Endothelial cell of umbilical vein (primary cell): ENCODE measurements at regions not wholly inside any gene's neighbourhood (a gene's known extent, or its start where the extent isn't known, plus 50 kb on each side); places are given as distances from the start of the nearest gene placed in this dataset.

ENCODE experiments used
- BruUV-seq: library from RNA; stranded (reverse); fragments of 400-500 nt; replicated peaks from 2 replicates; lab custom pipeline; 2021; lab: Mats Ljungman, UMichigan
- CTCF ChIA-PET: fragments of 300-600, 350-600 bp; sonication (Branson Sonifier 250); formaldehyde crosslinking; loops from one replicate; lab custom pipeline; 2021; ENCODE audit warnings: antibody characterized with exemption, inconsistent platforms; lab: Charles Lee
- POLR2A ChIA-PET: fragments of 300-600, 350-600 bp; sonication (Branson Sonifier 250); formaldehyde crosslinking; loops from one replicate; lab custom pipeline; 2021; ENCODE audit warnings: antibody characterized with exemption, inconsistent platforms; lab: Charles Lee
- DNase-seq: peaks from one replicate; pipeline ENCODE4 v3.0.0-alpha.2; 2011; ENCODE audit warnings: low read depth, low spot score
- FAIRE-seq: peaks from 2 replicates; lab custom pipeline; 2011; peaks lifted over from hg19 to GRCh38; lab: Jason Lieb, UNC
- H2AFZ ChIP-seq: 2 replicates; pipeline ENCODE4 v1.6.0; 2012; ENCODE audit warnings: low read depth, low read length, control low read depth, inconsistent platforms
- H3K27ac ChIP-seq: 2 replicates; pipeline ENCODE4 v1.5.1; 2011; ENCODE audit warnings: low read depth, mild to moderate bottlenecking, control low read depth, low read length, moderate library complexity; ENCODE audit not compliant: insufficient read depth
- H3K27me3 ChIP-seq, 2 experiments: 2 replicates each; pipeline versions ENCODE4 v1.6.0 to v1.6.1; 2011; ENCODE audit warnings: low read length in 2 of 2, mixed read lengths in 1 of 2; ENCODE audit not compliant: control insufficient read depth in 2 of 2, insufficient read depth in 2 of 2
- H3K36me3 ChIP-seq, 2 experiments: 2 replicates in 1 of 2; 3 replicates in 1 of 2; pipeline ENCODE4 v1.5.1; 2011; ENCODE audit warnings: low read length in 2 of 2, mild to moderate bottlenecking in 1 of 2, moderate library complexity in 1 of 2; ENCODE audit not compliant: control insufficient read depth in 2 of 2, insufficient read depth in 2 of 2; ENCODE audit errors: extremely low read depth in 1 of 2
- H3K4me1 ChIP-seq: 3 replicates; pipeline ENCODE4 v1.5.1; 2011; ENCODE audit warnings: mild to moderate bottlenecking, low read length; ENCODE audit not compliant: control insufficient read depth, insufficient read depth; ENCODE audit errors: extremely low read depth
- H3K4me2 ChIP-seq: 2 replicates; pipeline ENCODE4 v1.6.1; 2011; ENCODE audit warnings: low read length, control low read depth, mixed read lengths; ENCODE audit not compliant: insufficient read depth
- H3K4me3 ChIP-seq, 3 experiments: fragments of 200-600 bp in 1 of 3; sonication (generic), shearing (Covaris generic) in 1 of 3; replicated peaks in 1 of 3; 2 replicates each; pipeline ENCODE4 v1.5.1; 2011 to 2016; ENCODE audit warnings: control low read depth in 3 of 3, low read length in 3 of 3, mild to moderate bottlenecking in 2 of 3, inconsistent platforms in 1 of 3, low read depth in 1 of 3, moderate library complexity in 1 of 3; ENCODE audit not compliant: insufficient read depth in 1 of 3
- H3K79me2 ChIP-seq: 2 replicates; pipeline ENCODE4 v1.6.0; 2012; ENCODE audit warnings: low read length, inconsistent platforms; ENCODE audit not compliant: control insufficient read depth, insufficient read depth
- H3K9ac ChIP-seq: replicated peaks from 2 replicates; pipeline ENCODE3; 2011; ENCODE audit warnings: low read length, control low read depth; ENCODE audit not compliant: insufficient read depth; ENCODE audit errors: extremely low read depth
- H3K9me1 ChIP-seq: replicated peaks from 3 replicates; pipeline ENCODE4 v1.6.0; 2011; ENCODE audit warnings: mild to moderate bottlenecking, low read length; ENCODE audit not compliant: control insufficient read depth, insufficient read depth; ENCODE audit errors: extremely low read depth
- H3K9me3 ChIP-seq: replicated peaks from 2 replicates; pipeline ENCODE4 v1.5.1; 2012; ENCODE audit warnings: low read length, inconsistent platforms; ENCODE audit not compliant: control insufficient read depth, insufficient read depth
- H4K20me1 ChIP-seq: replicated peaks from 2 replicates; pipeline ENCODE3; 2011; ENCODE audit warnings: mild to moderate bottlenecking, low read length; ENCODE audit not compliant: control insufficient read depth, insufficient read depth; ENCODE audit errors: extremely low read depth
- CTCF ChIP-seq, 2 donors: IDR thresholded peaks; 1 replicate in 1 of 2; 2 replicates in 1 of 2; pipeline ENCODE4 v1.5.1; 2011; ENCODE audit warnings: low read length in 2 of 2, mild to moderate bottlenecking in 2 of 2, moderate library complexity in 2 of 2, control low read depth in 1 of 2, inconsistent platforms in 1 of 2, low read depth in 1 of 2; ENCODE audit not compliant: insufficient read depth in 1 of 2; ENCODE audit errors: extremely low read depth in 1 of 2
- EZH2 ChIP-seq: IDR thresholded peaks from 2 replicates; pipeline ENCODE4 v1.6.1; 2012; ENCODE audit warnings: borderline replicate concordance, low read depth, mild to moderate bottlenecking, moderate library complexity, low read length, inconsistent platforms; ENCODE audit not compliant: severe bottlenecking
- FOS ChIP-seq: IDR thresholded peaks from 2 replicates; pipeline ENCODE4 v1.6.1; 2011; ENCODE audit warnings: mild to moderate bottlenecking, low read length, moderate library complexity, borderline replicate concordance; ENCODE audit not compliant: insufficient read depth
- GATA2 ChIP-seq: IDR thresholded peaks from 2 replicates; pipeline ENCODE4 v1.7.0; 2011; ENCODE audit warnings: low read depth, mild to moderate bottlenecking, moderate library complexity, mixed read lengths, low read length; ENCODE audit not compliant: insufficient read length, insufficient read depth
- JUN ChIP-seq: IDR thresholded peaks from 2 replicates; pipeline ENCODE4 v1.6.1; 2011; ENCODE audit warnings: borderline replicate concordance, low read depth; ENCODE audit not compliant: insufficient read length, insufficient read depth
- MAX ChIP-seq: IDR thresholded peaks from 2 replicates; pipeline ENCODE4 v1.6.1; 2011; ENCODE audit not compliant: insufficient read depth, insufficient read length
- MYC ChIP-seq: IDR thresholded peaks from one replicate; pipeline ENCODE4 v1.6.1; 2011; ENCODE audit warnings: mild to moderate bottlenecking, low read depth, low read length
- POLR2A ChIP-seq: IDR thresholded peaks from 2 replicates; pipeline ENCODE4 v1.6.1; 2012; ENCODE audit warnings: low read depth, mild to moderate bottlenecking, control low read depth, low read length
- POLR2AphosphoS5 ChIP-seq: IDR thresholded peaks from 2 replicates; pipeline ENCODE4 v1.6.1; 2012; ENCODE audit warnings: low read depth, mild to moderate bottlenecking, control low read depth, low read length, moderate library complexity; ENCODE audit not compliant: insufficient read depth
- dilution Hi-C: fragments of 300-500 bp; cut with MboI; formaldehyde crosslinking; loops from one replicate; pipeline ENCODE4 v1.15.0; 2019; ENCODE audit warnings: low sequenced_read_pairs; ENCODE audit not compliant: extremely low pct_ligation_motif_present
- intact Hi-C: fragments of 100-400 bp; cut with micrococcal nuclease; formaldehyde crosslinking; loops from one replicate; pipeline ENCODE4 v1.10.0; 2022

- H3K9me1 ChIP-seq = no peaks in the 10 kb centered on the region
- H2AFZ ChIP-seq = no peak overlapping the region
- H3K9me3 ChIP-seq = no peaks in the 10 kb centered on the region
- H3K4me2 ChIP-seq = no peak overlapping the region
- DNase-seq (no peak), FAIRE-seq (no peak)
- no peaks in the 10 kb centered on the region for H3K36me3 ChIP-seq
- no peak overlapping the region for H3K4me3 ChIP-seq
- ChIA-PET POLR2A (no interaction called here), CTCF (no interaction called here)
- H3K27ac ChIP-seq = no peak overlapping the region
- intact Hi-C loops (no loop called here), dilution Hi-C loops (no loop called here)
- no peaks in the 10 kb centered on the region for H3K27me3 ChIP-seq
- TF ChIP-seq POLR2AphosphoS5 (no peak), MAX (no peak), FOS (no peak), EZH2 (no peak), POLR2A (no peak), JUN (no peak), GATA2 (no peak), CTCF (IDR thresholded peaks at IDR 0.05; ENCODE audit: extremely low read depth in 1 of 2, insufficient read depth in 1 of 2, low read depth in 1 of 2, low read length in 2 of 2) (no peak), MYC (no peak)
- H3K9ac ChIP-seq = no peak overlapping the region
- H3K79me2 ChIP-seq = no peaks in the 10 kb centered on the region
- no peaks in the 10 kb centered on the region for H3K4me1 ChIP-seq
- no peaks in the 10 kb centered on the region for H4K20me1 ChIP-seq
- BruUV-seq = no TSS peak
These were observed 132.8 kb upstream of the NCK2 start for GRCh38 chr2:105611811-105612424.
